Natural killer cell treated with Interleukin-12 subunit alpha and Interleukin-12 subunit beta and Interleukin-15 and Interleukin-18, amount 100 ng/mL, for 72 hours (primary cell): ENCODE measurements at regions not wholly inside any gene's neighbourhood (a gene's known extent, or its start where the extent isn't known, plus 50 kb on each side); places are given as distances from the start of the nearest gene placed in this dataset.

Experiments used
- ATAC-seq, 2 donors: fragments of 150-1000 bp; cut with Tn5 transposase in 1 of 2; sonication (Bioruptor Pico), chemical (Tn5 transposase) in 1 of 2; 2 replicates each; pipeline ENCODE4 v1.10.0; 2021
- DNase-seq: peaks from one replicate; pipeline ENCODE4 v3.0.0; 2022; ENCODE audit warnings: low spot score
- H3K27ac Mint-ChIP-seq, 2 donors: 1 replicate in 1 of 2; 2 replicates in 1 of 2; pipeline ENCODE4 v1.8.0; 2022; ENCODE audit warnings: mixed read lengths in 2 of 2, mild to moderate bottlenecking in 1 of 2, moderate library complexity in 1 of 2
- H3K27me3 Mint-ChIP-seq, 2 donors: 1 replicate in 1 of 2; 2 replicates in 1 of 2; pipeline ENCODE4 v1.8.0; 2022; ENCODE audit warnings: mixed read lengths in 2 of 2
- H3K36me3 Mint-ChIP-seq: one replicate; pipeline ENCODE4 v1.8.0; 2022; ENCODE audit warnings: mixed read lengths
- H3K4me1 Mint-ChIP-seq, 2 donors: 1 replicate in 1 of 2; 2 replicates in 1 of 2; pipeline ENCODE4 v1.8.0; 2022; ENCODE audit warnings: low read depth in 2 of 2, mixed read lengths in 2 of 2, mild to moderate bottlenecking in 1 of 2
- H3K4me3 Mint-ChIP-seq: one replicate; pipeline ENCODE4 v1.8.0; 2022; ENCODE audit warnings: mixed read lengths
- H3K9me3 Mint-ChIP-seq: 2 replicates; pipeline ENCODE4 v1.8.0; 2022; ENCODE audit warnings: mixed read lengths

- H3K9me3 Mint-ChIP-seq, result no peaks in the 10 kb centered on the region
- no peaks in the 10 kb centered on the region for H3K4me1 Mint-ChIP-seq
Observed at GRCh38 chr3:23003733-23004046, 199.4 kb upstream of the UBE2E2 start.

GRCh38 chr3:23004971-23005370 is 198.2 kb upstream of the UBE2E2 start:
- ATAC-seq (no peak), DNase-seq (no peak)
- Mint-ChIP-seq H3K9me3 (no peaks in the 10 kb centered on the region), H3K36me3 (no peaks in the 10 kb centered on the region), H3K27ac (no peak overlapping the region), H3K27me3 (no peaks in the 10 kb centered on the region), H3K4me3 (no peak overlapping the region), H3K4me1 (no peaks in the 10 kb centered on the region)

More at GRCh38 chr3:23003733-23004046, 199.4 kb upstream of the UBE2E2 start:
- Mint-ChIP-seq H3K27me3 (no peaks in the 10 kb centered on the region), H3K36me3 (no peaks in the 10 kb centered on the region), H3K4me3 (no peak overlapping the region), H3K27ac (no peak overlapping the region)
- ATAC-seq, result no peak
- no peak for DNase-seq

GRCh38 chr3:23017801-23018200 is 185.3 kb upstream of the UBE2E2 start:
- Mint-ChIP-seq H3K27ac (no peak overlapping the region), H3K36me3 (peaks cover 6% of the 10 kb centered on the region), H3K4me1 (no peaks in the 10 kb centered on the region), H3K9me3 (peaks cover 5% of the 10 kb centered on the region), H3K4me3 (no peak overlapping the region), H3K27me3 (no peaks in the 10 kb centered on the region)
- ATAC-seq (no peak), DNase-seq (no peak)

GRCh38 chr3:23019596-23020300 is 183.4 kb upstream of the UBE2E2 start:
- no peak for DNase-seq
- peaks cover 12% of the 10 kb centered on the region for H3K9me3 Mint-ChIP-seq
- H3K36me3 Mint-ChIP-seq, result peaks cover 13% of the 10 kb centered on the region
- no peaks in the 10 kb centered on the region for H3K27me3 Mint-ChIP-seq
- no peak for ATAC-seq
- no peak overlapping the region for H3K4me3 Mint-ChIP-seq
- H3K27ac Mint-ChIP-seq, result no peak overlapping the region
- no peaks in the 10 kb centered on the region for H3K4me1 Mint-ChIP-seq

- no peaks in the 10 kb centered on the region for H3K27me3 Mint-ChIP-seq
- H3K36me3 Mint-ChIP-seq, result peaks cover 6% of the 10 kb centered on the region
- no peak overlapping the region for H3K4me3 Mint-ChIP-seq
- ATAC-seq (no peak), DNase-seq (no peak)
- H3K4me1 Mint-ChIP-seq, result no peaks in the 10 kb centered on the region
- H3K9me3 Mint-ChIP-seq, result peaks cover 15% of the 10 kb centered on the region
- H3K27ac Mint-ChIP-seq, result no peak overlapping the region
Observed at GRCh38 chr3:23028294-23028693, 174.8 kb upstream of the UBE2E2 start.

- Mint-ChIP-seq H3K4me3 (no peak overlapping the region), H3K27ac (no peak overlapping the region), H3K36me3 (peaks cover 6% of the 10 kb centered on the region), H3K4me1 (no peaks in the 10 kb centered on the region), H3K9me3 (peaks cover 13% of the 10 kb centered on the region), H3K27me3 (no peaks in the 10 kb centered on the region)
- no peak for DNase-seq
- no peak for ATAC-seq
Observed at GRCh38 chr3:23029001-23029400, 174.1 kb upstream of the UBE2E2 start.

- ATAC-seq (no peak), DNase-seq (no peak)
- H3K27ac Mint-ChIP-seq, result no peak overlapping the region
- peaks cover 7% of the 10 kb centered on the region for H3K9me3 Mint-ChIP-seq
- no peaks in the 10 kb centered on the region for H3K4me1 Mint-ChIP-seq
- no peaks in the 10 kb centered on the region for H3K27me3 Mint-ChIP-seq
- no peak overlapping the region for H3K4me3 Mint-ChIP-seq
- H3K36me3 Mint-ChIP-seq, result peaks cover 13% of the 10 kb centered on the region
Observed at GRCh38 chr3:23035927-23036640, 167.0 kb upstream of the UBE2E2 start.

GRCh38 chr3:23036728-23037127 is 166.4 kb upstream of the UBE2E2 start:
- Mint-ChIP-seq H3K4me3 (no peak overlapping the region), H3K4me1 (no peaks in the 10 kb centered on the region), H3K27ac (no peak overlapping the region), H3K36me3 (peaks cover 13% of the 10 kb centered on the region), H3K9me3 (peaks cover 5% of the 10 kb centered on the region), H3K27me3 (no peaks in the 10 kb centered on the region)
- no peak for ATAC-seq
- DNase-seq, result no peak

- Mint-ChIP-seq H3K27ac (no peak overlapping the region), H3K4me3 (no peak overlapping the region), H3K9me3 (peaks cover under 1% of the 10 kb centered on the region), H3K4me1 (no peaks in the 10 kb centered on the region), H3K27me3 (no peaks in the 10 kb centered on the region), H3K36me3 (peaks cover 8% of the 10 kb centered on the region)
- DNase-seq (no peak), ATAC-seq (no peak)
Observed at GRCh38 chr3:23038471-23038870, 164.7 kb upstream of the UBE2E2 start.

- DNase-seq (no peak), ATAC-seq (no peak)
- H3K27me3 Mint-ChIP-seq, result no peaks in the 10 kb centered on the region
- no peak overlapping the region for H3K27ac Mint-ChIP-seq
- peaks cover 12% of the 10 kb centered on the region for H3K9me3 Mint-ChIP-seq
- no peak overlapping the region for H3K4me3 Mint-ChIP-seq
- peaks cover under 1% of the 10 kb centered on the region for H3K36me3 Mint-ChIP-seq
- H3K4me1 Mint-ChIP-seq, result no peaks in the 10 kb centered on the region
Observed at GRCh38 chr3:23041918-23042696, 161.0 kb upstream of the UBE2E2 start.

GRCh38 chr3:23044463-23044862 is 158.7 kb upstream of the UBE2E2 start:
- peaks cover 5% of the 10 kb centered on the region for H3K36me3 Mint-ChIP-seq
- no peaks in the 10 kb centered on the region for H3K4me1 Mint-ChIP-seq
- no peaks in the 10 kb centered on the region for H3K27me3 Mint-ChIP-seq
- H3K9me3 Mint-ChIP-seq, result peaks cover 16% of the 10 kb centered on the region
- no peak overlapping the region for H3K4me3 Mint-ChIP-seq
- ATAC-seq (no peak), DNase-seq (no peak)
- H3K27ac Mint-ChIP-seq, result no peak overlapping the region

GRCh38 chr3:23046536-23046935 is 156.6 kb upstream of the UBE2E2 start:
- no peak for ATAC-seq
- Mint-ChIP-seq H3K27ac (no peak overlapping the region), H3K4me3 (no peak overlapping the region), H3K36me3 (peaks cover 5% of the 10 kb centered on the region), H3K4me1 (no peaks in the 10 kb centered on the region), H3K9me3 (peaks cover 21% of the 10 kb centered on the region), H3K27me3 (no peaks in the 10 kb centered on the region)
- DNase-seq, result no peak

GRCh38 chr3:23051240-23052140 is 151.6 kb upstream of the UBE2E2 start:
- Mint-ChIP-seq H3K4me1 (no peaks in the 10 kb centered on the region), H3K36me3 (peaks cover 5% of the 10 kb centered on the region), H3K27me3 (no peaks in the 10 kb centered on the region), H3K9me3 (peaks cover 11% of the 10 kb centered on the region), H3K4me3 (no peak overlapping the region), H3K27ac (no peak overlapping the region)
- ATAC-seq (no peak), DNase-seq (no peak)
